AG09309 (cell line): ENCODE measurements at regions not wholly inside any gene's neighbourhood (a gene's known extent, or its start where the extent isn't known, plus 50 kb on each side); places are given as distances from the start of the nearest gene placed in this dataset.

Source experiments
- DNase-seq: peaks from one replicate; pipeline ENCODE4 v3.0.0-alpha.2; 2010; ENCODE audit warnings: low read depth
- H3K4me3 ChIP-seq: 2 replicates; pipeline ENCODE4 v1.5.1; 2011; ENCODE audit warnings: mild to moderate bottlenecking, low read depth, low read length, moderate library complexity; ENCODE audit not compliant: control insufficient read depth
- TF ChIP-seq, protein P1 (sequence below): IDR thresholded peaks from 2 replicates; pipeline ENCODE4 v1.5.1; 2011; ENCODE audit warnings: mild to moderate bottlenecking, low read depth, low read length, inconsistent platforms; ENCODE audit not compliant: insufficient read depth, control insufficient read depth; ENCODE audit errors: missing control alignments

DNA sequence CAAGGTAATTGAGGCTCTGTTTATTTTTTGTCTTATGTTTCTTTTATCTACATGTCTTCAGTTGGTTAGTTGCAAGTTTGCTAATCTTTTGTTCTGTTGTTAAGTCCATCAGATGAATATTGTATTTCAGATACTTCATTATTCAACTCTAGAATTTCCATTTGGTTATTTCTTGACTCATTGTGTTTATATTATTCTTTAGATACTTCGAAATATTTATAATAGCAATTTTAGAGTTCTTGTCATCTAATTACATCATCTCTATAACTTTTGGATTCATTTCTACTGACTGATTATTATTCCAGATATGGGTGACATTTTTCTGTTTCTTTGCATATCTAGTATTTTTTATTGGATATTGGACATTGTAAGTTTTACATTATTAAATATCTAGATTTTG is 405.6 kb downstream of the PLPP3 start:
- no peak for DNase-seq
- H3K4me3 ChIP-seq, result no peak overlapping the region
- TF ChIP-seq, protein P1, sequence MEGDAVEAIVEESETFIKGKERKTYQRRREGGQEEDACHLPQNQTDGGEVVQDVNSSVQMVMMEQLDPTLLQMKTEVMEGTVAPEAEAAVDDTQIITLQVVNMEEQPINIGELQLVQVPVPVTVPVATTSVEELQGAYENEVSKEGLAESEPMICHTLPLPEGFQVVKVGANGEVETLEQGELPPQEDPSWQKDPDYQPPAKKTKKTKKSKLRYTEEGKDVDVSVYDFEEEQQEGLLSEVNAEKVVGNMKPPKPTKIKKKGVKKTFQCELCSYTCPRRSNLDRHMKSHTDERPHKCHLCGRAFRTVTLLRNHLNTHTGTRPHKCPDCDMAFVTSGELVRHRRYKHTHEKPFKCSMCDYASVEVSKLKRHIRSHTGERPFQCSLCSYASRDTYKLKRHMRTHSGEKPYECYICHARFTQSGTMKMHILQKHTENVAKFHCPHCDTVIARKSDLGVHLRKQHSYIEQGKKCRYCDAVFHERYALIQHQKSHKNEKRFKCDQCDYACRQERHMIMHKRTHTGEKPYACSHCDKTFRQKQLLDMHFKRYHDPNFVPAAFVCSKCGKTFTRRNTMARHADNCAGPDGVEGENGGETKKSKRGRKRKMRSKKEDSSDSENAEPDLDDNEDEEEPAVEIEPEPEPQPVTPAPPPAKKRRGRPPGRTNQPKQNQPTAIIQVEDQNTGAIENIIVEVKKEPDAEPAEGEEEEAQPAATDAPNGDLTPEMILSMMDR, result no peak

DNA sequence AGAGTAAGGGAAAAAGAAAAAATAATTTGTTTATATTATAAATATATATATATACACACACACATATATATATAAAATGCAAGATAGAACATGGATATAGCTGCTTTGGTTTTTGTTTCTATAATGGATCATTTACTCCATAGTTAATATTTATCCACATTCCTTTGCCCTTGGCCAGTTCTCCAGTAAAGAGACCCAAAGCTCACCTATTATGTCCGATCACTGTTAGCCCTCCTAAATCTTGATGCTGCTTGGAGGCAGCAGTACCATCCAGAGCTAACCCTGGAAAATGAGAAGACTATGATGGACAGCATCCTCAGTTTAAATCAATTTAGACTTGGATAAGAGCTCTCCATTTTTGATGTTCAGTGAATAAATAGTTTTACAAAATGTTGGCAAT is 407.7 kb downstream of the PLPP3 start:
- H3K4me3 ChIP-seq, result no peak overlapping the region
- DNase-seq, result no peak
- TF ChIP-seq, protein P1, result no peak

- TF ChIP-seq, protein P1, result no peak
- no peak overlapping the region for H3K4me3 ChIP-seq
- DNase-seq, result no peak
Observed at GRCh38 chr1:56170784-56171320, 408.5 kb downstream of the PLPP3 start.

- DNase-seq, result no peak
- no peak overlapping the region for H3K4me3 ChIP-seq
- TF ChIP-seq, protein P1, result no peak
Observed at GRCh38 chr1:56169856-56170255, 409.5 kb downstream of the PLPP3 start.

- H3K4me3 ChIP-seq, result no peak overlapping the region
- DNase-seq, result no peak
- TF ChIP-seq, protein P1, result no peak
Observed at GRCh38 chr1:56168176-56168575, 411.2 kb downstream of the PLPP3 start.

- no peak overlapping the region for H3K4me3 ChIP-seq
- TF ChIP-seq, protein P1, result no peak
- DNase-seq, result no peak
Observed at GRCh38 chr1:56167596-56167995, 411.8 kb downstream of the PLPP3 start.
